ENCODE measurements at regions not wholly inside any gene's neighbourhood (a gene's known extent, or its start where the extent isn't known, plus 50 kb on each side); places are given as distances from the start of the nearest gene placed in this dataset.

DNA sequence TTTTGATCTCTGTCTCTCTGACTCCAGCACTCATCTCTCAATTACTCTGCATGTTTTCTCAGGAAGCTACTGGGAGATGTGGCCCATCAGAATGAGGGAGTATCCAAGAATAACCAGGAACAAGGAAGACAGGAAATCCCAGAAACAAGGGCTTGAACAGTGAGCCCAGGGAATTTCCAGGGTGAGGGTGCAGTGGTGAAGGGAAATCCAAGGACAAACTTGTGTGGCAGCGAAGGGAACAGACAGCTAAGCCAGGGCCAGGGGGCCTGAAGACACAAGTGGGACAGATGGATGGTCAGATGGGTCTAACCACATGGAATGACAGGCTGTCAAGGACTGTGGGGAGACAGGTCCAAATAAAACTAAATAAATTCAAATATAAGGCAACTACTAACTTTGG is 121.8 kb upstream of the ERRFI1 start:
- FAIRE-seq: no peak
- no peak for DNase-seq (ENCODE audit: insufficient read length, low spot score)

DNA sequence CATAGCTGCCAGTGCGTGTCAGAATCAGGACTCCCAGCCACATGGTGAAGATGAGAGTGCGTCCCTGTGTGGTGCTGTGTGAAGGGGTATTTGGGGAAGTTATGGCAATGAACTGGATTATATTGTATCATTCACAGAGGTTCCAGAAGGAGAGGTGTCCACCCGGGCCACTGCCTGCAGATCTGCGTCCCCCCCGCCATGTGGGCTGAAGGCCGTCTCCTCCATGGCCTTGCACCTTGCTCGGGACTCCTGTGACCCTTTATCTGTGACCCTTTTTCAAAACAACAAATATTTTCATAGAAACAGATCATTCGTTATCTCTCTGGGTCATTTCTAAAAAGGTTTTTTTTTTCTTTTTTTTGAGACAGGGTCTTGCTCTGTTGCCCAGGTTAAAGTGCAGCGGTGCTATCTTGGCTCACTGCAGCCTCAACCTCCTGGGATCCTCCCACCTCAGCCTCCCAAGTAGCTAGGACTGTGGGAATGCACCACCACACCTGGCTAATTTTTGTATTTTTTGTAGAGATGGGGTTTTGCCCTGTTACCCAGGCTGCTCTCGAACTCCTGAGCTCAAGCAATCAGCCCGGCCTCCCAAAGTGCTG is 120.2 kb upstream of the ERRFI1 start:
- FAIRE-seq (peak; percentile 26), DNase-seq (ENCODE audit: insufficient read length, low spot score) (no peak)

DNA sequence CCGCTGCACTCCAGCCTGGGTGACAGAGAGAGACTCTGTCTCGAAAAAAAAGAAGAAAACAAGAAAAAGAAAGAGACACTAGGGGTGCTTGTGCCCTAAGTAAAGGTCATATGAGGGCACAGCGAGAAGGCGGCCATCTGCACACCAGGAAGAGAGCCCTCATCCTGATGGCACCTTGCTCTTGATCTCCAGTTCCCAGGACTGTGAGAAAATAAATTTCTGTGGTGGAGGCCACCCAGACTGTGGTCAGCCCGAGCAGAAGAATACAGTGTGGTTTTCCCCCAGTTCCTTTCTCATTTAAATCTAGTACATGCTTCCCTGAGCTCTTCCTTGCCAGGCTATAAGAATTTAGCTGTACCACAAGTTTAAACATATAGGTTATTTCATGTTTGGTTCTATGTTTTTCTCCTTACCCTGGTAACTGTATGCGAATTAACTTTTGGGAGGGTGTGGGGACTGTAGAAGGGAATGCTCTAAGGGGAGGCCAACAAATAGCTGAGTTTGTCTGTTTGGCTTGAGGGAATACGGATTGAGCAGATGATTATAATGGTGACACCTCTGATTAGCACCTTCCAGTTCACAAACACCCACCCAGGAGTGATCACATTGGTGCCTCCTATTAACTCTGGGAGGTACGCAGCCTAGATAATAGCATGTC is 119.6 kb upstream of the ERRFI1 start:
- FAIRE-seq (no peak), DNase-seq (ENCODE audit: insufficient read length, low spot score) (no peak)

DNA sequence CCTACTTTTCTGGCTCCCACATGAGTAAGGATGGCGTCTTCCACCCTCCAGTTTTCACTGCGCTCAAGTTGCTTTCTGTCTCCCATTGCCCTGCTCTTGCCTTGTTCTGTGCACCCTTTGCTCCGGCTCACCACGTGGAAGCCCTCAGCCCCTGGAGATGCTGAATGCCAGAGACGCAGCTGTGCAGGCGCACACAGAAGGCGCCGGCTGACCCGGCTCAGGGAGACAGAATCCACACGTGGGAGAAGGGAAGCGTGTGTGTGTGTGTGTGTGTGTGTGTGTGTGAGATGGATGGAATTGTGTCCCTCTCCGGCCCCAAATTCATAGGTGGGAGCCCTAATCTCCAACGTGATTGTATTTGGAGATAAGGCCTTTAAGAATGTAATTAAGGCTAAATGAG is 118.2 kb upstream of the ERRFI1 start:
- no peak for FAIRE-seq
- DNase-seq (ENCODE audit: insufficient read length, low spot score): no peak

DNA sequence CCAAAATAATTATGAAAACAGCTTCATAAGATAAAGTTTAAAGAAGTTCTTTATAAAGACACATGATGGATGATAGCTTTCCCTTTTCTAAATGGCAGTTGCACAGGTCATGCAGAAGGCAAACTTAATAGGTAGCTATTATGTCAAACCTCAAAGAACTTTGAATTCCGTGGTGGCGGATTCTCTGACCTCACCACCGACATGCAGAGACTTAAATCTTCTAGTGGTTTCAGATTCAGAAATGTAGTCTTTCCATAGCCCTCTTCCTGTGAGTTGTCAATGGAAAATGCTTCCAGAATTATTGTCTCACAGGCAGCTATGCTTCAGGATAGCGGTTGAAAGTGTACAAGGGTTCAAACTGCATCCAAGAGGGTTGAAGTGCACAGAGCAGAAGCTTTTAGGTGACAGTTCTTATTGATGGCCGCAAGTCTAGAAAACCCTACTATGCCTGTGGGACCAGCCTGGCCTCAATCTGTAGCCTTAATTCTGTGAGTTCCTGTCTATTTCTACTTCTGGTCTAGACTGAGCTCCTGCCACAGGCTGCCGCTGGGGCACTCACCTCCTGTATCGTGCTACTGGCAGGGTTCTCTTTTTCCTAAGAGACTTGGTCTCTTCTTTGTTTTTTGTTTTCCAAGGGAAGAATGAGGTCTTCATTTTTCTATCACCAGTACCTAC is 117.0 kb upstream of the ERRFI1 start:
- no peak for FAIRE-seq

DNA sequence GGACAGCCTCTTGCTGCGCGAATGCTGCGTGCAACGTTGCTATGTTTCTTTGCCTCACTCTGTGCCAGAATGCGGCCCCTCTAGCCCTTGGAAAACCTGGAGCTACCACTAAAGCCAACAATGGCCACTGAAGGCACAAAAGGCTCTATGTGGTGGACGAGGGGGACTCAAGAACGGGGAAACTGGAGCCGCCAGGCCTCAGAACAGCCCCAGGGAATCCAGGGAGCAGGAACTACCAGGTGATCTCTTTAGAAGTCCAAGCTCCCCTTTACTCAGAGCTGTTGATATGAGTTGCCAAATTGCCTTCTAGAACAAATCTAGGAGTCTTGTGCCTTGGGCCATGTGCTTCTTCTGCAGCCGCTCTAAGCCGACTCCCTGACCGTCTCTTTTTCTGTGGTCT is 113.8 kb upstream of the ERRFI1 start:
- no peak for DNase-seq (ENCODE audit: insufficient read length, low spot score)
- no peak for FAIRE-seq

More for the DNA sequence above, 117.0 kb upstream of the ERRFI1 start:
- no peak for DNase-seq (ENCODE audit: insufficient read length, low spot score)

DNA sequence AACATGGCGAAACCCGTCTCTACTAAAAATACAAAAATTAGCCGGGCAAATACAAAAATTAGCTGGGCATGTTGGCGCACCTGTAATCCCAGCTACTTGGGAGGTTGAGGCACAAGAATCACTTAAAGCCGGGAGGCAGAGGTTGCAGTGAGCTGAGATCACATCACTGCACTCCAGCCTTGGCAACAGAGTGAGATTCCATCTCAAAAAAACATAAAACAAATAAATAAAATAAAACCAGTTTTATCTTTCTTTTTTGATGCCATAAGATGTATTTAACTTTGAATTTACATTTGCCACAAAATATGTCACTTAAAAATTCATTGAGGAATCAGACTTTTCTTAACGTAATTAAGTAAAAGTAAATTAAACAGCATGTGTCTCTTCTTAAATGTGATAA is 113.3 kb upstream of the ERRFI1 start:
- FAIRE-seq: no peak
- DNase-seq (ENCODE audit: insufficient read length, low spot score): no peak

DNA sequence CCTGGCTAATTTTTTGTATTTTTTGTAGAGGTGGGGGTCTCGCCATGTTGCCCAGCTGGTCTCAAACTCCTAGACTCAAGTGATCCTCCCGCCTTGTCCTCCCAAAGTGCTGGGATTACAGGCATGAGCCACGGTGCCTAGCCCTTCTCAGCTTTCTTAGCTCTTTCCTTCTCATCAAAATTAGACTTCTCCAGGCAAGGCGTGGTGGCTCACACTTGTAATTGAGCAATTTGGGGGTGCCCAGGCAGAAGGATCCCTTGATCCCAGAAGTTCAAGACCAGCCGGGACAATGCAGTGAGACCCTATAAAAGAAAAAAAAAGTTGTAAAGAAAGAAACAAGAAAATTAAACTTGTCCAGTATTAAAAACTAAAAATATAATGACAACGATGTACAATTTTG is 112.6 kb upstream of the ERRFI1 start:
- DNase-seq (ENCODE audit: insufficient read length, low spot score) (no peak), FAIRE-seq (no peak)

DNA sequence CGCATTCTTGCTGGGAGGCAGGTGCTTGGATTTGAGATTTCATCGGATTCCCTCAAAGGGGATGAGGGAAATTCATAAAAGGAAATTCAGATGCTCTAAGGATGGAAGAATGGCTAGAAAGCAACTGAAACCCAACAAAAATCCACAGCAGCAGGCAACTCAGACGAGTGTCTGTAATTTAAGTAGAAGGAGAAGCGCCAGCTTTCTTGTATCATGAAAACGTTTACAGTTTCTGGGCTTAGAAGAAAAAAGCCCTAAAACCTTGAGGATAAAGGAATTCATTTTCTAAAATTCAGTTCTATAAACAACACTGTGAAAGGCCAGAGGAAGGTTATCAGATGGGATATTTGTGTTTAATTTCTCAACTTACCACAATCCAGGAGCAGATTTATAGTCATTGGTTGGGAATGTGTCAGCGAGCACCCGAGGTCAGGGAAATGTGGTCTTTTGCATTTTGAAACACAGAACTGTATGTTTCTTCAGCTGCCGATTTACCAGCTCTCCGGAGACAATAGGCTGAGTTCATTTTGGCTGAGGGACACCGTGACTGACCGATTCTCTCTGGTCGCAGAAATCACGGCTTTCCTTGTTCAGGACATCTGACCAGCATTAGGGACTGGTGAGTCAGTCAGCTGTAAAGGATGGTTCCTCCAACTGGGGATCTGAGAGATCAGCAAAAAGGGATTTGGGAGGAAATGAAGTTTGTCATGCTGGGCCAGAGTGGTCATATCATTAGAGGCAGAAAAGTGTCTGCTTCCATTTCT is 111.6 kb upstream of the ERRFI1 start:
- peak; percentile 69 for DNase-seq (ENCODE audit: insufficient read length, low spot score)
- no peak for FAIRE-seq

DNA sequence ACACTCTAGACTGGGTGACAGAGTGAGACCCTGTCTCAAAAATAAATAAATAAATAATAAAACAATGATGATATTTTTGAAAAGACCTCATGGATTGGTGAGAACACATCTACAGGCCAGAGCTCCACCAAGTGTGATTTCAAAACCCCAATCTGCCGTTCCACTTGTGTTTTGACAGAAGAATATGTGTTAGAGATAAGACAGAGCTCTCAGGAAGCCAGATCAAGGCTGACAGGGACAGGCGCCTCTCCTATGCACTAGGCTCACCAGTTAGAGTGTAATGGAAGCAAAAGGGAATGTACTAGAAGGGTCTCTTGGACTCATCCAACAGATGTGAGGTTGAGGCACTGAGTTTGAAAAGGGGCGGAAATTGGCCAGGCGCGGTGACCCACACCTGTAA is 110.7 kb upstream of the ERRFI1 start:
- DNase-seq (ENCODE audit: insufficient read length, low spot score): no peak
- FAIRE-seq: no peak

DNA sequence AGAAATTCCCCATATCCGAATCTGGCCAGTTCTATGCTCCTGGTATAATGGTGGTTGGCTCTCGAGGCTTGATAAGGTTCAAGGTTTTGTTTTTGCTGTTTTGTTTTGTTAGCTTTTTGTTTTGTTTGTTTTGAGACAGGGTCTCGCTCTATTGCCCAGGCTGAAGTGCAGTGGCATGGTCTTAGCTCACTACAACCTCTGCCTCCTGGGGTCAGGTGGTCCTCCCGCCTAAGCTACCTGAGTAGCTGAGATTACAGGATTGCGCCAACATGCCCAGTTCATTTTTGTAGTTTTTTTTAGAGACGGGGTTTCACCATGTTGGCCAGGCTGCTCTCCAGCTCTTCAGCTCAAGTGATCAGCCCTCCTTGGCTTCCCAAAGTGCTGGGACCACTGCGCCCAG is 109.1 kb upstream of the ERRFI1 start:
- no peak for DNase-seq (ENCODE audit: insufficient read length, low spot score)
- FAIRE-seq: no peak

DNA sequence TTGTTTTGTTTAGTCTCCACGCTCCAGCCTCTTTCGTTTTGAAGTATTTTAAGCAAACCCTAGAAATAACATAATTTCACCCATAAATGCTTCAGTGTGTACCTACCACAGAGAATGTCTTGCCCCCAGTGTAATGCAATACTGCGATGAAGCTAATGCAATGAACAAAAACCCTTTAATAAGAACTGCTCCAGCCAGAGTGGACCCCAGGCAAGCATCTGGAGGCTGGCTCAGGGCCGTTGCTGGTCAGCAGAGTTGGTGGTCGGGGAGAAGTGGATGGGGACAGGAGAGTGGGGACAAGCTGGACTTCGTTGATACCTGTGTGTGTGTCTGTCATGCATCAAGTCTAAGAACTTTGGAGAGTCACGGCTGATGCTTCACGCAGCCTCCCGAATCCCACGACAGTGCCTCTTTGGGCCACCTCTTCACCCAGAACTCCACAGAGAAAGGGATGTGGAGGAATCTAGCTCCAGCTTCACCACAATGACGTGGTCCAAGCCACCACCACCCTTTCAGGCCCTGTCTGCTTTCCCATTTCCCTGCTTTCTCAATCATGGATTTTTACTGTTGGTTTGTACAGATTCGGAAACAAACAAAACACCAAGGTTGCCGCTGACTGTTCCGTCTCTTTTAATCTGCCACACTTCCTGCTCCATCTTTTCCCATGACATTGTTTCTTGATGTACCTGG is 108.6 kb upstream of the ERRFI1 start:
- no peak for FAIRE-seq

DNA sequence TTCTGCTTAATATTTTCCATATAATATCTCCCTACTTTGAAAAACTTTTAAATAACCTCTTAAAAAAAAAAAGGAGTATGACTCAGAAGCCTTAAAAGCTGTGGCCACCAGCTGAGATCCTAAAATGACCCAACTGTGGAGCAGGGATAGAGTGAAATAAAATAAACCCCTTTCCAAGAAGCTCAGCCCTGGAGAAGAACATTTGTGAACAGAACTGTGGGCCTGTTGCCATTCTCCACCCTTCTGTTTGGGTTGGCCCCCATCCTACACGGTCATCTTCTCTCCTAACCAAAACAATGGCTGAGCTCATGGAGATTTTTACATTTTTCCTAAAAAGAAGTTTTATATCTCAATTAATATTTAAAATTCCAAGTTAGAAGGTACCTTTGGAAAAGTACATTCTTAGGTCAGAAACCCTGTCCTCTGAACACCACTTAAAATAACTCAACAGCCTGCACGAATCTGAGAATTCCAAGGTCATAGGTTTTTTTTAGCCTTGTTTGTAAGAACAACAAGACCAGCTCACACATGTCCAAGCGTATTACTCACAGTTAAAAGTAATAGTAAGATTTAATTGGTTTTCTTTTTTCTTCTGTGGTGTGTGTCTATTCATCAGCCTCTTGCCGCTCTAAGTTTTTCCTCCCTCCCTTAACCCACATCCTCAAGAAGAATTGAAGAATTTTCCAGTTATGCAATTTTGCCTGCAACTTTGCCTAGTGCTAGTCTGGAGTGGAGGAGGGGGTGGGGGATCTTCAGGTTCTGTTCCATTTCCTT is 107.7 kb upstream of the ERRFI1 start:
- DNase-seq (ENCODE audit: insufficient read length, low spot score): peak; percentile 46
- no peak for FAIRE-seq

More for the DNA sequence above, 108.6 kb upstream of the ERRFI1 start:
- DNase-seq (ENCODE audit: insufficient read length, low spot score): no peak

DNA sequence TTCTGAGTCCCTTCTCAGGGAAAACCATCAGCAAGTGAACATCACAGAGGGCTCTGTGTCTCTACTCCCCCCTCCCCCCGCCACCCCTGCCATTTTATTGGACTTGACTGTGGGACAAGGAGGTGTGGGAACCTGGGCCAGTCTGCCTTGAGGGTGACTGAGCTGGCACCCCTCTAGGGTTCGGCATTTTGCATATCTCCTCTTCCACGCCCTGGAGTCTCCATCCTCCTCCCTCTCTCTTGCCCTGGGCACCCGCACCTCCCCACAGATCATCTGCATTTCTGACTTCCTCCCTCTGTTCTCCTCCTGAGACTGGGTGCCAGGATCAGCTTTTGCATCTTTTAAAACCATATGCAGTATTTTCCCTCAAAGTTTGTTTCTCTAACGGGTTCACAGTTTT is 107.1 kb upstream of the ERRFI1 start:
- FAIRE-seq (no peak), DNase-seq (ENCODE audit: insufficient read length, low spot score) (no peak)

DNA sequence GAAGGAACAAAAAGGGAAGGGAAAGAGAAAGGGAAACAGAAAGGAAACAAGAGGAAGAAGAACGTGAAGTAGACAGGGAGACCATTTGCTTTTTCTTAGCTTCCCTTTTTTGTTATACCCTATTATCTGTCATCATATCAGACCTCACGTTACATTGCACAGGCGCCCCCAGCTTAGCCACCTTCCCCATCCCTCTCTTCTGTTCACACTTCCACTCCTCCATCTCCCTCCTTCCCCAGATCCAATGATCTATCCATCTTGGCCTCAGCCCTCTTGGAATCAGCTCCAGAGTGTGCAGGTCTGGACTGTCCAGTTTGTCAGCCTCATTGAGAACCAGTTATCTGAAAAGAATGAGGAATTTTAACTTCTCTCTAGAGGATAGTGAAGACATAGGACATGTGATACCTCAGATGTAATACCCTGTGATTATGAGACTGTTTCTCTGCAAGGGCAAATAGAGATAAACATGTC is 101.1 kb upstream of the ERRFI1 start:
- no peak for DNase-seq (ENCODE audit: insufficient read length, low spot score)
- no peak for FAIRE-seq

DNA sequence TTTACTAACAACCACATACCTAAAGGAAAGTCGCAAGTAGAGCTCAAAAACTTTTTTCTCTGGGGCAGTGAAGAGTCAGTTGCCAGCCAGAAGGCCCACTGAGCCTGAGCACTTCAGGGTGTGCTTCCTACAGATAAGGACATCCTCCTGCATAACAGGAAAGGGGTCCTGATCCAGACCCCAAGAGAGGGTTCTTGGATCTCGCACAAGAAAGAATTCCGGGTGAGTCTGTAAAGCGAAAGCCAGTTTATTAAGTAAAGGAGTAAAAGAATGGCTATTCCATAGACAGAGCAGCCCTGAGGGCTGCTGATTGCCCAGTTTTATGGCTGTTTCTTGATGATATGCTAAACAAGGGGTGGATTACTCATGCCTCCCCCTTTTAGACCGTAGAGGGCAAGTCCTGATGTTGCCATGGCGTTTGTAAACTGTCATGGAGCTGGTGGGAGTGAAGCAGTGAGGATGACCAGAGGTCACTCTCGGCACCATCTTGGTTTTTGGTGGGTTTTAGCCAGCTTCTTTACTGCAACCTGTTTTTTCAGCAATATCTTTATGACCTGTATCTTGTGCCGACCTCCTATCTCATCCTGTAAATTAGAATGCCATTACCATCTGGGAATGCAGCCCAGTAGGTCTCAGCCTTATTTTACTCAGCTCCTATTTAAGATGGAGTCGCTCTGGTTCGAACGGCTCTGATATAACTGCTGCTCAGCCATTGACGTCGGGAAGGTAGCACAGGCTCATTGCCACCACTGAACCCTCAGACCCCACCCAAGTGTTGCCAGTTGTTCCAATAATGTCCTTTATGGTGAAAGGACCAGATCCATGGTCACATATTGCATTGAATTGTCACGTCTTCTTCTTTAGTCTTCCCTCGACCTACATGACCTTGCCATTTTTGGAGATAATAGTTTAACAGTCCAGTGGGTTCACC is 96.6 kb upstream of the ERRFI1 start:
- FAIRE-seq: no peak

DNA sequence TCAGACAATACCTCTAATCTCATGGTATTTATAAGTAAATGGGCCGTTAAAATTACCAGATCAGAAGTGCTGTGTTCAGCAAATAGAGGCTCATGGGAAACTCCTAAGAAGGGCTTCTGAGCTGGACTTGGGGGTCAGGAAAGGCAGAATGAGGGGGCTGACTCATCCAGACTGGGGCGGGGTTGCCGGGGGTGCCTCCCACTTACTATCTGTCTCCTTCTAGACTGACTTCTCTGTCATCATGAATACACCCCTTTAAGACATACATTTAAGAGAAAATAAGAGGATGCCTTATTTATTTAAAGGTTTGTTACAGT is 96.0 kb upstream of the ERRFI1 start:
- no peak for DNase-seq (ENCODE audit: insufficient read length, low spot score)
- FAIRE-seq: no peak

More for the DNA sequence above, 96.6 kb upstream of the ERRFI1 start:
- DNase-seq (ENCODE audit: insufficient read length, low spot score): no peak

DNA sequence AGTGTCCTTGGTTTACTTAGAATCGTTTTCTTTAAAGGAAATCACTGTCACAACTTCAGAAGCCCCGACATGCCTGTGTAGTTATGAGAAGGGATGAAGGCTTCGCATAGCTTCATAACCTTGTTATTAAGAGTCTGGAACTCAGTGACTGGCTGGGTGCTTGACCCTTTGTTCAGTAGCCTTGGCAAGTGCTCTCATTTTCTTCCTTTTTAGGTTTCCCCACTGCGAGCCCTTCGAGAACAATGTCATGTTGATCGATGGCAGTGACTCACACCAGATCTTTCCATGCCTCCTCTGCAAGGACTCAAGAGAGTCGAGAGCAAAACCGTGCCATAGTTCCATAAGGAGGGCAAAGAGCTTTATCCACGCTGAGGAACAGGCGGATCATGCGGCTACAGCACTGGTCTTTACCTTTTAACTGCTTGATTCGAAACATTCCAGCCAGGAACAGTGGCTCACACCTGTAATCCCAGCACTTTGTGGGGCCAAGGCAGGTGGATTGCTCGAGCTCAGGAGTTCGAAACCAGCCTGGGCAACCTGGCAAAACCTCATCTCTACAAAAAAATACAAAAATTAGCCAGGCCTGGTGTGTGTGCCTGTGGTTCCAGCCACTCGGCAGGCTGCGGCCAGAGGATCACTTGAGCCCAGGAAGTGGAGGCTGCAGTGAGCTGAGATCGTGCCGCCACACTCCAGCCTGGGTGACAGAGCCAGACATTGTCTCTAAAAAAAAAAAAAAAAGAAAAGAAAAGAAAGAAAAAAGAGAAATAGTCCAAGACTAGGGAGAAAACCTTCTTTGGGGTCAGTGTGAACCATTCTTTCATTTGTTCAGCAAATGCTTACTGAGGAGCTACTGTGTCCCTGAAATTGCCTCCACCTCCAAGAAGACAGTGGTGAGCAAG is 95.4 kb upstream of the ERRFI1 start:
- DNase-seq (ENCODE audit: insufficient read length, low spot score) (peak; percentile 61), FAIRE-seq (no peak)
